ENCODE measurements at regions not wholly inside any gene's neighbourhood (a gene's known extent, or its start where the extent isn't known, plus 50 kb on each side); places are given as distances from the start of the nearest gene placed in this dataset.

- no peak for TF ChIP-seq EP300 (IDR thresholded peaks at IDR 0.05)
- TF ChIP-seq, protein P1, sequence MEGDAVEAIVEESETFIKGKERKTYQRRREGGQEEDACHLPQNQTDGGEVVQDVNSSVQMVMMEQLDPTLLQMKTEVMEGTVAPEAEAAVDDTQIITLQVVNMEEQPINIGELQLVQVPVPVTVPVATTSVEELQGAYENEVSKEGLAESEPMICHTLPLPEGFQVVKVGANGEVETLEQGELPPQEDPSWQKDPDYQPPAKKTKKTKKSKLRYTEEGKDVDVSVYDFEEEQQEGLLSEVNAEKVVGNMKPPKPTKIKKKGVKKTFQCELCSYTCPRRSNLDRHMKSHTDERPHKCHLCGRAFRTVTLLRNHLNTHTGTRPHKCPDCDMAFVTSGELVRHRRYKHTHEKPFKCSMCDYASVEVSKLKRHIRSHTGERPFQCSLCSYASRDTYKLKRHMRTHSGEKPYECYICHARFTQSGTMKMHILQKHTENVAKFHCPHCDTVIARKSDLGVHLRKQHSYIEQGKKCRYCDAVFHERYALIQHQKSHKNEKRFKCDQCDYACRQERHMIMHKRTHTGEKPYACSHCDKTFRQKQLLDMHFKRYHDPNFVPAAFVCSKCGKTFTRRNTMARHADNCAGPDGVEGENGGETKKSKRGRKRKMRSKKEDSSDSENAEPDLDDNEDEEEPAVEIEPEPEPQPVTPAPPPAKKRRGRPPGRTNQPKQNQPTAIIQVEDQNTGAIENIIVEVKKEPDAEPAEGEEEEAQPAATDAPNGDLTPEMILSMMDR (IDR thresholded peaks at IDR 0.05): no peak
- TF ChIP-seq POLR2A (IDR thresholded peaks at IDR 0.05): no peak
Observed at GRCh38 chr2:204042401-204042800, 105.8 kb downstream of the ICOS start.
